ENCODE measurements at regions not wholly inside any gene's neighbourhood (a gene's known extent, or its start where the extent isn't known, plus 50 kb on each side); places are given as distances from the start of the nearest gene placed in this dataset.

GRCh38 chr1:78797108-78797781 is 147.6 kb downstream of the IFI44 start:
- Histone ChIP-seq H3K4me3 (ENCODE audit: severe bottlenecking) (no peak overlapping the region), H3K9me3 (ENCODE audit: severe bottlenecking) (no peaks in the 10 kb centered on the region), H3K27ac (ENCODE audit: poor library complexity, severe bottlenecking) (no peak overlapping the region), H3K27me3 (ENCODE audit: insufficient read depth, poor library complexity, severe bottlenecking) (no peaks in the 10 kb centered on the region), H3K4me1 (ENCODE audit: insufficient read depth, poor library complexity, severe bottlenecking) (no peaks in the 10 kb centered on the region), H3K36me3 (ENCODE audit: low read depth) (no peaks in the 10 kb centered on the region)
- ATAC-seq (ENCODE audit: low read depth) (no peak), DNase-seq (ENCODE audit: low spot score) (no peak)
- TF ChIP-seq CTCF (IDR thresholded peaks at IDR 0.05; ENCODE audit: poor library complexity, severe bottlenecking) = no peak

- no peak for DNase-seq (ENCODE audit: low spot score)
- H3K36me3 ChIP-seq (ENCODE audit: low read depth) = no peaks in the 10 kb centered on the region
- TF ChIP-seq CTCF (IDR thresholded peaks at IDR 0.05; ENCODE audit: poor library complexity, severe bottlenecking) = no peak
- H3K27ac ChIP-seq (ENCODE audit: poor library complexity, severe bottlenecking) = no peak overlapping the region
- no peaks in the 10 kb centered on the region for H3K27me3 ChIP-seq (ENCODE audit: insufficient read depth, poor library complexity, severe bottlenecking)
- no peaks in the 10 kb centered on the region for H3K9me3 ChIP-seq (ENCODE audit: severe bottlenecking)
- H3K4me1 ChIP-seq (ENCODE audit: insufficient read depth, poor library complexity, severe bottlenecking) = no peaks in the 10 kb centered on the region
- no peak for ATAC-seq (ENCODE audit: low read depth)
- no peak overlapping the region for H3K4me3 ChIP-seq (ENCODE audit: severe bottlenecking)
Observed at GRCh38 chr1:78799926-78800325, 150.3 kb downstream of the IFI44 start.

GRCh38 chr1:78814176-78814575 is 164.5 kb downstream of the IFI44 start:
- H3K9me3 ChIP-seq (ENCODE audit: severe bottlenecking) = no peaks in the 10 kb centered on the region
- no peaks in the 10 kb centered on the region for H3K36me3 ChIP-seq (ENCODE audit: low read depth)
- H3K27me3 ChIP-seq (ENCODE audit: insufficient read depth, poor library complexity, severe bottlenecking) = no peaks in the 10 kb centered on the region
- DNase-seq (ENCODE audit: low spot score) (no peak), ATAC-seq (ENCODE audit: low read depth) (no peak)
- H3K27ac ChIP-seq (ENCODE audit: poor library complexity, severe bottlenecking) = no peak overlapping the region
- TF ChIP-seq CTCF (IDR thresholded peaks at IDR 0.05; ENCODE audit: poor library complexity, severe bottlenecking) = no peak
- H3K4me1 ChIP-seq (ENCODE audit: insufficient read depth, poor library complexity, severe bottlenecking) = no peaks in the 10 kb centered on the region
- H3K4me3 ChIP-seq (ENCODE audit: severe bottlenecking) = no peak overlapping the region

GRCh38 chr1:78825561-78825960 is 175.9 kb downstream of the IFI44 start:
- no peaks in the 10 kb centered on the region for H3K9me3 ChIP-seq (ENCODE audit: severe bottlenecking)
- no peak for TF ChIP-seq CTCF (IDR thresholded peaks at IDR 0.05; ENCODE audit: poor library complexity, severe bottlenecking)
- H3K36me3 ChIP-seq (ENCODE audit: low read depth) = no peaks in the 10 kb centered on the region
- no peak overlapping the region for H3K27ac ChIP-seq (ENCODE audit: poor library complexity, severe bottlenecking)
- DNase-seq (ENCODE audit: low spot score) (no peak), ATAC-seq (ENCODE audit: low read depth) (no peak)
- H3K27me3 ChIP-seq (ENCODE audit: insufficient read depth, poor library complexity, severe bottlenecking) = no peaks in the 10 kb centered on the region
- H3K4me1 ChIP-seq (ENCODE audit: insufficient read depth, poor library complexity, severe bottlenecking) = no peaks in the 10 kb centered on the region
- H3K4me3 ChIP-seq (ENCODE audit: severe bottlenecking) = no peak overlapping the region

- DNase-seq (ENCODE audit: low spot score) (no peak), ATAC-seq (ENCODE audit: low read depth) (no peak)
- peaks cover 36% of the 10 kb centered on the region for H3K4me1 ChIP-seq (ENCODE audit: insufficient read depth, poor library complexity, severe bottlenecking)
- no peak overlapping the region for H3K4me3 ChIP-seq (ENCODE audit: severe bottlenecking)
- H3K27ac ChIP-seq (ENCODE audit: poor library complexity, severe bottlenecking) = no peak overlapping the region
- H3K27me3 ChIP-seq (ENCODE audit: insufficient read depth, poor library complexity, severe bottlenecking) = no peaks in the 10 kb centered on the region
- no peaks in the 10 kb centered on the region for H3K36me3 ChIP-seq (ENCODE audit: low read depth)
- H3K9me3 ChIP-seq (ENCODE audit: severe bottlenecking) = no peaks in the 10 kb centered on the region
- no peak for TF ChIP-seq CTCF (IDR thresholded peaks at IDR 0.05; ENCODE audit: poor library complexity, severe bottlenecking)
Observed at GRCh38 chr1:78829644-78830043, 176.9 kb downstream of the ADGRL4 start.
